ENCODE measurements at regions not wholly inside any gene's neighbourhood (a gene's known extent, or its start where the extent isn't known, plus 50 kb on each side); places are given as distances from the start of the nearest gene placed in this dataset.

DNA sequence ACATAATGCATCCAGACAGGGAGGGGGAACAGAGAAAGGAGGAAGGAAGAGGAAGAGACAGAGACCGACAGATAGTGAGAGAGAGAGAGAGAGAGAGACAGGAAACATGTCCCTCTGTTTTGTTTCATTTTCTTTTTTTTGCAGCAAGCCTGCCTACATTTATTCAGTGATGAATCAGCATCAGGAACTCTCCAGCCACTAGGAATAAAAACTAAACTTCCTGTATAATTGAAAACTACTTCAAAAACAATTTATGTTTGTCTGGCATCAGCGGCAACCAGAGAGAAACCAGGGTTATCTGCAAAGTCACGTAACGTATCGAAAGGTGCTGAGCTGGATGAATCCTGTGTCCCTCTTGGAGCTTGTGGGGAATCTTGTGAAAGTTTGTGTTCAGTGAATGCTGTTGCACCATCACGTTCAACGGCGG lies 148.6 kb upstream of the SOX21 start:
- TF ChIP-seq GATA2 (IDR thresholded peaks at IDR 0.05; ENCODE audit: low read depth, low read length) (no peak), GATA3 (IDR thresholded peaks at IDR 0.05; ENCODE audit: low read depth, low read length) (no peak)
